SH-SY5Y (cell line): ENCODE measurements at regions not wholly inside any gene's neighbourhood (a gene's known extent, or its start where the extent isn't known, plus 50 kb on each side); places are given as distances from the start of the nearest gene placed in this dataset.

ENCODE experiments used
- GATA2 ChIP-seq: IDR thresholded peaks from 2 replicates; pipeline ENCODE4 v1.6.1; 2011; ENCODE audit warnings: mild to moderate bottlenecking, low read depth, low read length
- GATA3 ChIP-seq: IDR thresholded peaks from 2 replicates; pipeline ENCODE4 v1.6.1; 2011; ENCODE audit warnings: low read depth, mild to moderate bottlenecking, low read length, moderate library complexity

DNA sequence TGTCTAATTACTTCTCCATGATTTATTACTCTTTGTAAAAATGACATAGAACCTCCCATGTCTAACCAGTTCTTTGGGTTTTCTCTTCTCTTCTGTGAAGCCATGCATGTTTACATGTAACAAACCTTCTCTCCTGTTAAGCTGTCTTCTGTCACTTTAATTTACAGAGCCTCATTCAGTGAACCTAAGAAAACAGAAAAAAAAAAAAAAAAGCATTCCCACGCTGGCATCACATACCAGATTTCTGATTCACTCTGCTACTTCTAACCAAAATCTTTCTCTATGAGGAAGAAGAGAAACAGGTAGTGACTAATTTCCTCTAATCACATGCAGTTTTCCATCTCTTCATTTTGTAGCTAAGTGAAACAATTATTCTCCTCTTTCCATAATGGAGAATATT is 141.4 kb upstream of the CXADR start:
- TF ChIP-seq GATA3 (no peak), GATA2 (no peak)
